GM18870 (cell line): ENCODE measurements at regions not wholly inside any gene's neighbourhood (a gene's known extent, or its start where the extent isn't known, plus 50 kb on each side); places are given as distances from the start of the nearest gene placed in this dataset.
"Not testable (repeated sequence)": the region's sequence is repeated elsewhere in the genome, so short reads cannot be mapped to it uniquely, and the experiment has no call there.

Source experiments
- ATAC-seq: cut with Tn5 transposase; IDR thresholded peaks from one replicate; pipeline ENCODE4 v1.9.1; 2021; ENCODE audit warnings: moderate library complexity; ENCODE audit not compliant: unreplicated experiment

DNA sequence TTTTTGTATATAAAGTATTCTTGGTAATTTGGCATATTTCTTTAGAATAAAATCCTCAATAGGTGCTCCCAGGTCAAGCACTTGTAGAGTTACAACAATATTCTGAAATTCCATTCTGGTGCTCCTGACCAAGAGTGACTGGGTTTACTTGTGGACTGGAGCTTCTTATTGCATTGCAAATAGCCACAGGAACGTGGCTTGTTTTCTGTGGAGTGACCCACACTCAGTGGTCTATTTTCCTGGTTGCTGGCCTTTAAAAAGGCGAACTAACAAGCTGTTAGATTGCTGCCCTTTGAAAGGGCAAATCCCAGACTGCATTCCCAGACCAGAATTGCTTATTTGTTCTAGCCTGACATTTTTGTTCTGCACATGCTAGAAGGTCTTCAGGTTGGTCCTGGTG lies 658.8 kb upstream of the GOT2 start:
- no peak for ATAC-seq

DNA sequence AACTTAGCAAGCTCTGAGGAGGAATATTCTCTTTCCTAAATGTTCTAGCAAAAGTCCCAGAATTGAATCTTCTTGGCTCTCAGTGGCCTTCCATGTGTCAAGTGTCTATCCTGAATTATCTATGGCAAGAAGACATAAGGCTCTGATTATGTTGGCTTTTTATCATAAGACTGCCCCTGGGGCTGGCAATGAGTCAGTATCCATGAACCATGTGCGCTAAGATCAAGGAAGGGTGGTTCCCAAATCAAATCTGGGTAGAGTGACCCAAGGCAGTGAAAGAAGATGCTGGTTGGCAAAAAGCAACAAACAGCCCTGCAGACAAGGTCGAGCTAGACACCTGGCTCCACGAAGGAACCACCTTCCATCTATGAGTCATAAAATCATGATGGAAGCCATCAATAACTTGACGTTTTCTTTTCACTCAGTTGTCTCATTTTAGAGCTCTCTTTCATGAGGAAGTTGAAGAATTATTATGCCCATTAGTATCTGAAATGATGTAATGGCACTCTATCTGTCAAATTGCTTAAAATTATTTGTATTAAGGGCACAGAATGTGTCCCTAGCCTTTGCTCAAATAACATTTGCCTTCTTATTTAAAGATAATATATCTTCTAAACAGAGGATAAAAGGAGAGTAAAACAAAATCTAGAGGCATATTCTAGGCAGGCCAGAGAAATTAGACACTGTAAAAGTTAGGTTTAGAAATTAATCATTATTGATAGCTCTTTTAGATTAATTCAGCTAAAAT lies 657.7 kb upstream of the GOT2 start:
- ATAC-seq = no peak

DNA sequence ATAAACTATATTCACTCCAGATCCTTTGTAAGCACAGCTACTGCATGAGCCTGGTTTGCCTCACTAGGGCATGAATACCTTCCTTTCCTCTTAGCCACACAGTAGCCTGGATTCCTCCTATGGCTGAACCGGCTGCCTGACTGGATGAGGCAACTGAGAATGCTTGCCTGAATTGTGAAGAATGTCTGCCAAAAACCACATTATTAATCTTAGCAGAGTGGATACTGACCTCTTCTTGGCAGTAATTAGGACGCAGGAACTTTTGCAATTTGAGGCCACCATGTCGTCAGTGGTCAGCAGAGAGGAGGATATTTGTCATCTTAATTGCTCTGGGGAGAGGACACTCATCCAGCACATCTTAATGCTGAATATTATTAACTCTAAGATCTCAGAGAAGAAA lies 651.8 kb upstream of the GOT2 start:
- ATAC-seq = no peak

DNA sequence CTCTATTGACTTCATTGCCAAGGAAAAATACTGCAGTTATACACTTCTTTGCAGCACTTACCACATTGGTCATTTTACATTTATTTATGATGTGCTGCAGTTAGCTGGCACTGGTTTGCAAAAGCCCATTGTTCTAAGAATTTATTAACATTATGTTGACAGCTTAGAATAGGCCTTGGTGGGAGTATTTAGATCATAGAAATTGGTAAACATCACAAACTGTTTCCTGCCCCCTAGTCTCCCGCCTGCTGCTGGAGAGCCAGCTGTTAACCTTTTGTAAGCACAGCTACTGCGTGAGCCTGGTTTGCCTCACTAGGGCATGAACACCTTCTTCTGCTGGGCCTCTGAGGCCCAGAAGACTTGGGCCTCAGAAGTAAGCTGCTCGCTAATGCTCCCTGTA lies 651.4 kb upstream of the GOT2 start:
- ATAC-seq = no peak

DNA sequence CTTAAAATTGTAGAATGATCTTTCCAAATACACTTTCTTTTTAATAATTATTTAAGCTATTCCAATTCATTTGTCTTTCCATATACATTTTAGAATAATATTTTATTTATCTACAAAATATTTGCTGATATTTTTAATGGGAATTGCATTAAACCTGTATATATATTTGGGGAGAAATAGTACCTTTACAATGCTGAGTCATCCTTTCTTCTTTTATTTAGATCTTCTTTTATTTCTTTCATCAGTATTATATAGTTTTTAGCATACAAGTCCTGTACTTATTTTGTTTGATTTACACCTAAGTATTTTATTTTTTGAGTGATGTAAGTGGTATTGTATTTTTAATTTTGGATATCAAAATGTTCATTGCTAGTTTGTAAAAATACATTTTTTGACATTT lies 639.5 kb upstream of the GOT2 start:
- no peak for ATAC-seq

DNA sequence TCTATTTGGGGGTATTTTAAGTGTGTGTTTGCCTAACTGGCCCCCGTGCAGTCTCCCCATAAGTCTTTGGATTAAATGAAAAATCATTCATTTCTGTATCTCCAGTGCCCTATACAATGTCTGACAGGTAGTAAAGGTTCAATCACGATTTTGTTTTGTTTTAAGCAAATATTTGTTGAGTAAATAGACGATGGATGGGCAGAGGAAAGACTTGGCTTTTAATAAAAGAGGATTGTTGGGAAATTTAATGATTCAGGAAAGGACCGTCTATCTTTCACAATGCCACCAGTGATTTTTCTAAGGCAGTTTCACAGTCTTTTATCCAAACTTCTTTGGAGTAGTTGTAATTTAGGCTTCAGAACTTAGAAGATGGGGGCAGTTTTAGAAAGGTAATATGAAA lies 636.6 kb upstream of the GOT2 start:
- no peak for ATAC-seq

DNA sequence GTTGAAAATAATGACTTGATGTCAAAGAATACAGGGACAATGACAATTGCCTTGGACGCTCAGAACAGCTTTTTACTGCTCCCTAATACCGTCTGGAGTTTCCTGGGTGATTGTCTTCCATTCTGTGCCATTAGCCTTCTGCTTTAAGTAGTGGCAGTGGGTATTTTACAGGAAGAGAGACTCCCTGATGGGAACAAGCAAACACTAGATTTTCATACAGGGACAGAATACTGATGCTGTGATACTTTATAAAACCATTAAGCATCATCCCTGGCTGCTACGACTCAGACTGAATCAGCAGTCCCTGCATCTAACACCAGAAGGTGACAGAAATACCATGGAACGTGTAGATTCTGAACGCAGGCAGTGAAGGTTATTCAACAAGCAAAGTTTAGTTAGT lies 635.4 kb upstream of the GOT2 start:
- no peak for ATAC-seq

DNA sequence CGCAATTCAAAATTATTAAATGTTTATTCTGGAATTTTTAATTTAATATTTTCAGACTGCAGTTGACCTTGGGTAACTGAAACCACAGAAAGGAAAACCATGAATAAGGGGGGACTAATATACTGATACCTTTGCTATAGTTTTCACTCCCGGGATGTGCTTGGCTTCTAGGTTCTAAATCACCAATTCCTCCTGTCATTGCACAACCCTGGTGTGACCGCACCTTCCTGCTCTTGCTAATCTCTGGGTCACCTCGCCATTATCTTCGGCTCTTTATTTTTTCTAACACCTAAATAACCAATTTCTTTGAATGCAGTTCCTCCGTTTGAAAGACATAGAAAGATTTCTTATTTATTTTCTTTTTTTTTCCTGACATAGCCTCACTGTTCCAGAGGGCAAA lies 634.5 kb upstream of the GOT2 start:
- ATAC-seq = no peak

DNA sequence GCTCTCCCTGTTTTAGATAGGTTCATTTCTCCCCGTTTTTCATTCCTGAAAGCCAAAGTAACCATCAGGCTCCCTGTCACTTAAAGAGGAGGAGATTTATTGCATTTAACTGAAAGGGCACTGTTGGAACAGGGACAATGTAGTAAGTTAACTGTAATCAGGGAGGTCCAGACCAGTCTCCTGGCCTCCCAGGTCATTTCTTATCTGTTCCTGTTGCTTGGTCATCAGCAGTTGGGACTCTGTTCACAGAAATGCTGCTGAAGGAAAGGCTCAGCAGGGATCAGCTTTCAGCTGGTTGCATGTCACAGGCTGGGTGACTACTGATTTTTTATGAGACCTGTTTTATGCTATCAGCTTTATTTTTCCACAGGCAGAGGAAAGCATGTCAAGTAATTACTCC lies 622.6 kb upstream of the GOT2 start:
- ATAC-seq = no peak

DNA sequence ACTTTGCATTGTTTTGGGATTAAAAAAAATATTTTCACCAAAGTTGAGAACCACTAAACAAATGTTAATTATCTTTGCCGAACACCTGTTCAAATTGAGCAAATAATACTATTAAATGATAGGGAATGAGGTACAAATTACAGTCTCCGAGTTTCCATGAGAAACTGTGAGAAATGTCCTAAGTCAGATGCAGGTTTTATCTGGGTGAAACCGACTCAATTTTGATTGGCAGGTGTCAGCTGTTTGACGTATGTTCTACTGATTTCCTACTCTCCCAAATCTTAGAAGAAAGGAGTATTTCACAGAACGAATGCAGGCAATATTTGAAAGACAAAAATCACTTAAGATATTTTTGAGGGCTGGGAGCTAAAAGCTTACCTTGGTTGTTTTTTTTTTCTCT lies 622.0 kb upstream of the GOT2 start:
- no peak for ATAC-seq

DNA sequence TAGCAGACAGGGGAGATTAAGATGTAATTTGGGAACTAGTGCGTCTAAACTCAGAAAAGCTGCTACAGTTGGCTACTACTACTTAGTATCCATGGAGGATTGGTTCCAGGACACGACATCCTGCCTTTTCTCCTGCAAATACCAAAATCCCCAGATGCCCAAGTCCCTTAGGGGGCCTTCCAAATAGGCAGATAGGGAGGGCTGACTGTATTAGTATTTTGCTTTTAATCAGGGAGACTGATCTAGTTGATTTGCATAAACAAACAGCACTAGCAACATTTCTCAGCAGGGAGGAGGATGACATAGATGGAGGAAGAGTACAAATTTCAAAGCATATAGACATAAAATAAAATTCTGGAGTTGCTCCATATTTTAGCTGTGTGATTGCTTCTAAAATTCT lies 621.6 kb upstream of the GOT2 start:
- no peak for ATAC-seq

DNA sequence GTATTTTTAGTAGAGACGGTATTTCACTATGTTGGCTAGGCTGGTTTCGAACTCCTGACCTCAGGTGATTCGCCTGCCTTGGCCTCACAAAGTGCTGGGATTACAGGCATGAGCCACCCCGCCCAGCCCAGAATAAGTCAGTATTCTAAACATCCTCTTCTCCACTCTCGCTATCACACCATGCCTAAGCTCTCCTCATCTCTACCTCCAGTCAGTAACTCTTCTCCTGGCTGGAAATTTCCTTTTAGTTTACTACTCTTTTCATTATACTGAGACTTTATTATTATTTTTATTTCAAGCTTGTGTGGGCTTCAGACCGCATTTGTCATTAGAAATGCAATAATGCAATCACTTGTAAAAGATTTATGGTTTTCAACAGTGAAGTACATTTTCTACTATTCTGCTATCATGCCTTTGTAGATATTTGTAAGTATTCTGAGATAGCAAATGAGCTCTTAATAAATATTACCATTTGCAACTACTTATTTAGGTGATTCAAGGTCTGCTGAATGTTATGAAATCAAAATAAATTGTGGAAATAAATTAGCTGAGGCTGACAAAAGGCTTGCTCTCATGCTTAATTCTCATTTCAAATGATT lies 617.3 kb upstream of the GOT2 start:
- ATAC-seq = no peak

DNA sequence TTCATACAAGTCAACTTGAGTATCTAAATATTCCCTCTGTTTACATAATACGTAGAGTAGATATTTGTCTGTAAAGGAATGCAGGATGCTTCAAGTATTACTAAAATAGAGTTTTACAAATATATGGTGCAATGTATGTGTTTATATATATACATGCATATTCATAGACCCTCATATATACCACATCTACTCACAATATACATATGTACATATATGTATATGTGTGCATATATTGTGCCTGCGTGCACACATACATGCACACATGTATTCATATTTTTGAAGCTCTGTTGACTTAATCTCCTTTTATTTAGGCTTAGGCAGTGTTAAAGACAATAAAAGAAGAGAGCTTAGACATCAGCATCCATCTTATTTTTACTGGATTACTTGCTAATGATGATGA lies 616.6 kb upstream of the GOT2 start:
- no peak for ATAC-seq

DNA sequence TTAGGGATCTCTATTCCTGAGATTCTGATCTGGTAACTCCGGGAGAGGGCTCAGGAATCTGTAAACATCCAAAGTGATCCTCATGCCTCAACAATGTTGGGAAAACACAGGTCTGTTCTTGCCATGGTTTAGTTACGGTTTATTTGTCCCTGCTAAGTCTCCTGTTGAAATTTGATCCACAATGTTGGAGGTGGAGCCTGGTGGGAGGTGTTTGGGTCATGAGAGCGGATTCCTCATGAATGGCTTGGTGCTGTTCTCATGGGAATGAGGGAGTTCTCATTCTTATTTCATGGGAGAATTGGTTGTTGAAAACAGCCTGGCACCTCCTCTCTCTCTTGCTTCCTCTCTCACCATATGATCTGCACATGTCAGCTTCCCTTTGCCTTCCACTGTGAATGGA lies 608.6 kb upstream of the GOT2 start:
- no peak for ATAC-seq

DNA sequence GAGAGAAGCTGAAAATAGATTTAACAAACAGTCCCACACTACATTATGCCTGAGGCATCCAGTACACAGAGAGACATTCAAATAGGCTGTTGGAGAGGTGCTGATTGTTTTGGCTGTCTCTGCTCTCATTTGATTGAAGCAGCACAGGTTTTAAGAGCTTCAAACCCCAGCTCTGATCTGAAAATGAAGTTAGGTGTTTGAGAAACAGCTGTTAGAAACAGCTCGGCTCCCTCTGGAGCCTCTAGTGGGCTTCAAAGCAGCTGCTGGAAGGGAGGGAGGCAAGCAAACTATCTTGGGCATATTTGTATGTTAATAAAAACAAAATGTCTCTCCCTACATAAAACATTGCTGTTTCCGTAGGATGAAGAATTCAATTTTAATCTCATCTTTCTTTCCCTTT lies 607.3 kb upstream of the GOT2 start:
- no peak for ATAC-seq

DNA sequence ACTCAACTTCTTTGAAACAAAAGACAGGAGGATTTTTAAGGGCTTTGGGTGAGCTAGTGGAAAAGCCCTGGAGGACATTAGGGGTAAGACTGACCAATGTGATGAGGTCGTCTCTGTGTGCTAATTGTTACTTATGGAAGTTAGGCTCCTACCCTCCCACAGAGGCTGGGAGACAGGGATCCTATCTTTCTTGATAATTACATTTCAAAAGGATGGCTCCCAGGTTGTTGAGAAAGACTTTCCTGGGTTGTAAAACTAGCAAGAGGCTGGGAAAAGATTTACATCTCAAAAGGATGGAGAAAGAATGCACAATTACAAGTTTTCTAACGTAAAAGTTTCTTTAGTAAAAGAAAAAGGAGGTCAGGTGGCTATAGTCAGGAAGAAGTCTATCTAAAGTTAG lies 605.8 kb upstream of the GOT2 start:
- ATAC-seq = no peak

DNA sequence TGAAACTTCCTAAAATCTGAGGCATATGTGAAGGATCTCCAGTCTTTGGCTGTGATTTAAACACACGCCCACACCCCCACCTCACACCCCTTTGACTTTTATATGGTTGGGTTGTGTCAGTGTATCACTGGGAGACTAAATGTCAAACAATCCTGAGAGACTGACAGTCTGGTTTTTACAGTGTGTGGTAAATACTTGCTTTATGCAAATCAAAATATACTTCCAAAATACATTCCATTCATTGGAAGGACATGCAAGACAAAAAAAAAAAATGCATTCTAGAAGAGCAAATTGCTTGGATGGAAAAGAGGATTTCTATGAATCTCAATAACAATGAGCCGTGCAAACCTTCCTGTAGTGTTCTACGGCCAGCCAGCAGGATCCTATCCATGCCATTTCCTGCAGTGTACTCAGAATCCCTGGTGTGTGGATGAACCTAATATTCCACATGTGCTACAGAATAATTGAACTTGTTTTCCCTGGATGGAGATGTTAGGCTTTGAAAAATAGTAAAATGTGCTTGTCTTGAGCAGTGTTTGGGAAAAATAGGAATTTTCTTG lies 602.1 kb upstream of the GOT2 start:
- ATAC-seq = no peak

DNA sequence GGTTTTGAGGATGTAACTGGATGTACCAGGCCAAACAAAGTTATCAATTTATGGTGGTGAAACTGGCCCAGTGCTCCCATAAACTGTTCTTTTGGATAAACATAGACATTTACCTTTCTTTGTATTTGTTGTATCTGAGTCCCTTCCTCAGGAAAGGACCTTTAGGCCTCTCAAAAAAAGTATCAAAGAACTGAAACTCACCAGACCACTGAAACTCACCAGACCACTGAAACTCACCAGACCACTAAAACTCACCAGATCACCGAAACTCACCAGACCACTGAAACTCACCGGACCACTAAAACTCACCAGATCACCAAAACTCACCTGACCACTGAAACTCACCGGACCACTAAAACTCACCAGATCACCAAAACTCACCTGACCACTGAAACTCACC lies 597.6 kb upstream of the GOT2 start:
- ATAC-seq = not testable (repeated sequence)

DNA sequence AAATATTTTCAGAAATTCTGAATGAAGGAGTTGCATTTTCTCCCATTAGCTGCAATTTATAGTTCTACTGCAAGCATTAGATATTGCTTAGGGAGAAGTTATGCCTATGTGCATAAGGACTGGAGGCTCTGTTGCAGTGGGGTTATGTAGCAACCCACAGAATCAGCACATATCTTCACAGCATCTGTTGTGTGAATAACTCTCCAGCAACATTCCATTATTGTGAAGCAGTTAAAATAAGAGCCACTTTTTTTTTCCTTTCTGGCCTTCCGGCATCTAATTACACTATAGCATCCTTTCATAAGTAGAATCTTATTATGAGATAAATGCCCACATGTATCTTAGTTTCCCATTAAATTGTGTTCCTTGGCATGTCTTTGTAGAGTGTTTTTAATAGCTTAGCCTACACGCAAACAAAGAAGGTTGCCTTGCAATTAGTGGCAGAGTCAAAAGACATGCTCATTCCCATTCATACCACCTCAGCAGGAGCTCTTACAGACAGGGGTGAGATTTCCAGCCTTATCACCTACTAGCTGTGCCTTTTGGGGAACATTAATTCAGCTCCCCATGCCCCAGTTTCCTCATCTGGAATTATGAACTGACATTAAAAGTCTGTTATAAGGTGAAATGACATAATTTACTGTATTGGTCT lies 596.0 kb upstream of the GOT2 start:
- no peak for ATAC-seq

DNA sequence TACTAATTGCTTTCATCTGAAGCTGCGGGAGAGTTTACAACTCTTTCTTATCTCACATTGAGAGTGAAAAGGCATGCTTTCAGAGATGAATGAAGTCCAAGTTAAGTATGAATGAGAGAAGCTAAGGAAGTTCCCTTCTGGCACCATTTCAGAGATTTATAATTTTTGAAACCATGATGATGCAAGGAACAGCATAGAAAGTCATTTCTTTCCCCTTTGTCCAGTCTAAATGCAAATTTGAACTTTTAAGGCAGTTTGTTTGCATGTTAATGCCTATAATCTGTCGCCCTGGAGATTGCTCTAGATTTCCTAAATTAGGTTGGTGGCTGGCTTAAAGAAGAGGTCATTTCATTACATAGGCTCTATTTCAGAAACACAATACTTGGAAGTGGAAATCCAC lies 594.8 kb upstream of the GOT2 start:
- ATAC-seq = no peak

DNA sequence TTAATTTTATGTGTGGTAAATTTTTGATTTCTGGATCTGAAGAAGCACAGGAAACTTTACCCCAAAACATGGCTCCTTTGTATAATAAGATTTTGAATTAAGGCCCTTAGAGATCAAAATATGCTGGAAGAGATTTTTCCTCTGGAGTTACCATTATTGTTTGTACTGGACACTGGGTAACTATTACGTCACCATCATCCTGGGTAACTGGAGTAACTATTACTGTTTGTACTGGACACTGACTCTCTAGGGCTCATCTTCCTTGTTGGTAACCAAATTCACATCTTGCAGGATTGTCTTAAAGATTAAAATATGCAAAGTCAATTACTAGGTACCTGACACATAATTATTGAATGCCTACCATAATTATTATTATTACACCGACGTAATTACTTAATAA lies 593.8 kb upstream of the GOT2 start:
- no peak for ATAC-seq

DNA sequence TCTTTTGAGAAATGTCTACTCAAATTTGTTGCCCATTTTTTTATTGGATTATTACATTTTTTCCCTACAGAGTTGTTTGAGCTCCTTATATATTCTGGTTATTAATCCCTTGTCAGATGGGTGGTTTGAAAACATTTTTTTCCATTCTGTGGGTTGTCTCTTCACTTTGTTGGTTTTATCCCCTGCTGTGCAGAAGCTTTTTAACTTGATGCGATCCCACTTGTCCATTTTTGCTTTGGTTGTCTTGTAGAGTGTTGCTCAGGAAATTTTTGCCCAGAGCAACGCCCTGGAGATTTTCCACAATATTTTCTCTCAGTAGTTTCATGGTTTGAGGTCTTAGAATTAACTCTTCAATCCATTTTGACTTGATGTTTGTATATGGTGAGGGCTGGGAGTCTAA lies 592.8 kb upstream of the GOT2 start:
- no peak for ATAC-seq
